ENCODE measurements at regions not wholly inside any gene's neighbourhood (a gene's known extent, or its start where the extent isn't known, plus 50 kb on each side); places are given as distances from the start of the nearest gene placed in this dataset.
A peak's percentile ranks its signal among the peaks of the same experiment; 100 is the strongest.

DNA sequence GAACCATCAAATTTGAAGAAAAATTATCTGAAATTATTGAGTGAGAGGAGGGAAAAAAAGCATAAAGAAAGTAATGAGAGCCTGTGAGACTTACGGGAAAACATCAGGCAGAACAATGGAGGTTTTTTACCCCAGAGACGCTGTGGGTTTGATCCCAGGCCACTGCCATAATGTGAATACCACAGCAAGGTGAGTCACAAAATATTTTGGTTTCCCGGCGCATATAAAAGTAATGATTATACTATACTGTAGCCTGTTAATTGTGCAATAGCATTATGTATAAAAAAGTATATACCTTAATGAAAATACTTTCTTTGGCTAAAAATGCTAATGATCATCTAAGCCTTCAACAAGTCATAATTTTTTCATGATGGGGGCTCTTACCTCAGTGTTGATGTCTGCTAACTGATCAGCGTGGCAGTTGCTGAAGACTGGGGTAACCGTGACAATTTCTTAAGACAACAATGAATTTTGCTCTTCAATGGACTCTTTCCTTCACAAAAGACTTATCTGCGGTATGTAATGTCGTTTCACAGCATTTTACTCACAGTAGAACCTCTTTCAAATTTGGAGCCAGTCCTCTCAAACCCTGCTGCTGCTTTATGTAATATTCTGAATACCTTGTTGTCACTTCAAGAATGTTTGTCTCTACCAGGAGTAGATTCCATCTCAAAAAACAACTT lies 97.0 kb upstream of the FAM20C start:
- Histone ChIP-seq H4K20me1 (replicated peaks in 1 of 2; ENCODE audit: control insufficient read depth in 1 of 2, insufficient read depth in 2 of 2, low read length in 2 of 2) (peaks cover 0 to 5% of the 10 kb centered on the region in 2 experiments), H3K79me2 (ENCODE audit: control insufficient read depth in 1 of 2, insufficient read depth in 2 of 2, low read length in 2 of 2) (peaks cover 7 to 21% of the 10 kb centered on the region in 2 experiments), H3K9me3 (ENCODE audit: insufficient read depth in 2 of 2, low read depth in 1 of 2, low read length in 1 of 2) (peaks cover 0 to 3% of the 10 kb centered on the region in 2 experiments; a peak in 1 of 4 replicates), H3K14ac (ENCODE audit: insufficient read length) (no peak overlapping the region), H3K79me1 (ENCODE audit: low read depth, low read length) (peaks cover 11% of the 10 kb centered on the region; the same call in 1 of the 2 replicates), H3K36me3 (ENCODE audit: control insufficient read depth in 2 of 4, insufficient read depth in 4 of 4, low read length in 3 of 4) (peaks cover 0 to 5% (median 2%) of the 10 kb centered on the region in 4 experiments; a peak in 2 of 8 replicates), H4K5ac (ENCODE audit: insufficient read length, low read depth, low read length) (peak overlapping the region; percentile 61), H4K8ac (ENCODE audit: extremely low read depth, insufficient read depth, low read length) (no peak overlapping the region), H3K23me2 (ENCODE audit: low read depth, low read length) (0 out of 2 replicates have a peak, but pooled peaks cover 3% of the 10 kb centered on the region), H3K4me2 (ENCODE audit: insufficient read depth in 1 of 2, low read depth in 2 of 2, low read length in 2 of 2) (peak overlapping the region; percentile 30 to 64), H2BK12ac (ENCODE audit: low read depth, low read length) (peak overlapping the region; percentile 29; the same call in 1 of the 2 replicates), H2BK5ac (ENCODE audit: low read depth, low read length) (peak overlapping the region; percentile 90), H2BK120ac (replicated peaks; ENCODE audit: low read depth, low read length) (peak overlapping the region; percentile 95), H3K27ac (ENCODE audit: low read depth, low read length) (peak overlapping the region; percentile 62; the same call in 1 of the 2 replicates), H3K23ac (ENCODE audit: insufficient read length) (no peak overlapping the region), H3K4ac (replicated peaks; ENCODE audit: insufficient read length, low read depth, low read length) (peak overlapping the region; percentile 91), H3K18ac (ENCODE audit: extremely low read depth, low read length) (peak overlapping the region; percentile 79), H3K27me3 (replicated peaks in 1 of 4; ENCODE audit: control insufficient read depth in 3 of 4, extremely low read depth in 1 of 4, insufficient read depth in 3 of 4, low read length in 3 of 4) (no peaks in the 10 kb centered on the region), H3K9ac (replicated peaks in 1 of 4; ENCODE audit: extremely low read depth in 1 of 4, low read depth in 3 of 4, low read length in 3 of 4) (peak overlapping the region in 1 of 4 experiments; percentile 46; a peak in 2 of 7 replicates), H2BK15ac (ENCODE audit: low read length) (no peak overlapping the region), H2BK20ac (ENCODE audit: low read length) (peak overlapping the region; percentile 94; the same call in 1 of the 2 replicates), H3K4me3 (ENCODE audit: extremely low read depth in 1 of 4, insufficient read depth in 2 of 4, low read depth in 3 of 4, low read length in 4 of 4) (peak overlapping the region in 3 of 4 experiments; percentile 10 to 49 (median 35); a peak in 6 of 8 replicates), H3K4me1 (replicated peaks in 1 of 4; ENCODE audit: control insufficient read depth in 3 of 4, insufficient read depth in 4 of 4, low read length in 3 of 4) (peaks cover 18 to 35% (median 27%) of the 10 kb centered on the region in 4 experiments), H4K91ac (replicated peaks; ENCODE audit: insufficient read length, low read length) (peak overlapping the region; percentile 67), H2AFZ (ENCODE audit: low read length) (no peak overlapping the region), H3K56ac (replicated peaks; ENCODE audit: insufficient read length, low read depth, low read length) (peak overlapping the region; percentile 9), H2AK5ac (ENCODE audit: low read depth, low read length) (no peak overlapping the region)
- no peak for FAIRE-seq
- WGBS, 2 experiments (ENCODE audit: extremely low coverage in 1 of 2, insufficient coverage in 1 of 2, insufficient read length in 1 of 2, insufficient replicate concordance in 2 of 2, low coverage in 1 of 2, low lambda C conversion rate in 2 of 2, missing lambda C conversion rate in 1 of 2) = 49% methylated on average over 8 of the region's 8 CpGs; no CpG with 5 or more reads in 1 of the 2 experiments
- ChIA-PET CTCF (ENCODE audit: partially characterized antibody) (interaction anchor here (1.2 kb wide), 1 partner anchor 13 kb away, joined by 4 read pairs; no protein-coding TSS in a partner anchor), POLR2A (ENCODE audit: partially characterized antibody) (interaction anchor here (2.5 kb wide), 1 partner anchor 24 kb away, joined by 16 read pairs; no protein-coding TSS in a partner anchor)
- DNase-seq (ENCODE audit: low read depth in 1 of 2, low spot score in 2 of 2) = no peak
- no peak for TF ChIP-seq SIN3A (conservative IDR thresholded peaks at IDR 0.05 in 1 of 2, IDR thresholded peaks at IDR 0.05 in 1 of 2; ENCODE audit: low read depth in 1 of 2, low read length in 2 of 2)
- 0 out of 2 replicates have a peak, but pooled peaks have one; percentile 1 for TF ChIP-seq CEBPB (IDR thresholded peaks at IDR 0.05; ENCODE audit: low read depth, low read length)

Data from H1 (cell line).